NCI-H1092 treated with DMSO at 0.1 percent for 48 hours (cell line): ENCODE measurements at regions not wholly inside any gene's neighbourhood (a gene's known extent, or its start where the extent isn't known, plus 50 kb on each side); places are given as distances from the start of the nearest gene placed in this dataset.
"Not testable (repeated sequence)": the region's sequence is repeated elsewhere in the genome, so short reads cannot be mapped to it uniquely, and the experiment has no call there.

ENCODE experiments used
- DNase-seq: peaks from one replicate; lab custom pipeline; 2025; lab: John Stamatoyannopoulos, UW

DNA sequence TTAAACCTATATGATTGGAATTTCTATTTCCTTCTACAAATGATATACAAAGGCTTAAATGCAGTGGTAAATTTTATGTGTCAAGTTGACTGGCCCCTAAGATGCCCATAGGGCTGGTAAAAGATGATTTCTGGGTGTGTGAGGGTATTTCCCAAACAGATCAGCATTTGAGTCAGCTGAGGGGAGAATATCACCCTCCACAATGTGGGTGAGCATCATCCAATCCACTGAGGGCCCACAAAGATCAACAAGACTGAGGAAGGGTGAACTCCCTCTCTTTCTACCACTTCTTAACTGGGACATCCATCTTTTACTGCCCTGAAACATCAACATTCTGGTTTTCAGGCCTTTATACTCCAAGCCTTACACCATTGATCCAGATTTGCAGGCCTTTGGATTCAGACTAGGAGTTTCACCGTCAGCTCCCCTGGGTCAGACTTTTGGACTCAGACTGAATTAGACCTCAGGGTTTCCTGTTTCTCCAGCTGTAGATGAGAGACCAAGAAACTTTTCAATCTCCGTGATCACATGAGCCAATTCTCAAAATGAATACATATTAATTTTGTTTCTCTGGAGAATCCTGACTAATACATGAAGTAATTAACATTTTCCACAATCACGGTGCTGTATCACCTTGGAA lies 1020.7 kb upstream of the SLIT2 start:
- no peak for DNase-seq

DNA sequence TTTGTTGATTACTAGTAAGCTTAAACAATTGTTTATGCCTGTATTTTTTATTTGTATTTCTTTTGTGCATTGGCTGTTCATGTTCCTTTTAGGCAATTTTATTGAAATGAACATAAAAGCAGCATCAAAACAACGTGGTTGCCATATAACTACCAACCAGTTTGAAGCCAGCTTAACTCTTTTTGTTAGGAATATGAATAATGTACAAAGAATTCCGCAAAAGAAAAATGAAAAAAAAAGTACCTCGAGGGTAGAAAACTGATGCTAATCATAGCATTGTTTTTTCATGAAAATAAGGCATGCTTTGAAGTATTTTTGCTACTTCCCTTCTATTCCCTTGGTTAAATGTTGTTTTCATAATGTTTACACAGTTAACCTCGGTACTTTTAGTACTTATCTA lies 1024.0 kb upstream of the SLIT2 start:
- no peak for DNase-seq

DNA sequence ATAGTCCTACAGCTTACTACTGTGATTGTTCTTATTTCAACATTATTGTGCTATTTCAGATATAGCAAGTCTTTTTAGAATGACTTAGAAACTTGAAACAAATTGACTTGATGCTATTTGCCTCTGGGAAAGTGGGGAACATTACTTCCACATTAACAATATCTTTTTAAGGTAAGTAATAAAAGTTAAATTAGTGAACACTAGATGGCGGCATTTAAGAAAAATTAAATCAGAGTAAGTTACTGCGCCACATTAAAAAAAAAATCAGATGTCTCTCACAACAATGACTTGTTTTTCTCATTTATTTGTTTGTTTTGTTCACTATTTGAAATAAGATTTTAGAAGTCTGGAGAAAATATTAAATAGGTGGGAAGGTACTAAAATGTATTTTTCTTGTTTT lies 1026.9 kb upstream of the SLIT2 start:
- DNase-seq, result peak; percentile 74

DNA sequence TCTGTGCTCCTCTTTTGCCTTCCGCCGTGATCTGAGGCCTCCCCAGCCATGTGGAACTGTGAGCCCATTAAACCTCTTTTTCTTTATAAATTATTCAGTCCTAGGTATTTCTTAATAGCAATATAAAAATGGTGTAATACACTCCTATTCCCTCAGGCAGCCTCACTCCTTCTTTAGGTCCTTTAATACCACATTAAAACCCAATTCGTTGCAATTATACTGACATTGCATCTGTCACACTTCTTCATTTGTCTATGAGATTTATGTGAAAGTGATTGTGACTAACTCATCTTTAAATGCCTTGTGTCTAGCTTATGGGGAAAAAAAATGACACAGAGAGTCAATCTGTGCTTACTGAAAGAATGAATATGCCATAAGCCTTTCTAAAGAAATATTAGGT lies 1035.2 kb upstream of the SLIT2 start:
- no peak for DNase-seq

DNA sequence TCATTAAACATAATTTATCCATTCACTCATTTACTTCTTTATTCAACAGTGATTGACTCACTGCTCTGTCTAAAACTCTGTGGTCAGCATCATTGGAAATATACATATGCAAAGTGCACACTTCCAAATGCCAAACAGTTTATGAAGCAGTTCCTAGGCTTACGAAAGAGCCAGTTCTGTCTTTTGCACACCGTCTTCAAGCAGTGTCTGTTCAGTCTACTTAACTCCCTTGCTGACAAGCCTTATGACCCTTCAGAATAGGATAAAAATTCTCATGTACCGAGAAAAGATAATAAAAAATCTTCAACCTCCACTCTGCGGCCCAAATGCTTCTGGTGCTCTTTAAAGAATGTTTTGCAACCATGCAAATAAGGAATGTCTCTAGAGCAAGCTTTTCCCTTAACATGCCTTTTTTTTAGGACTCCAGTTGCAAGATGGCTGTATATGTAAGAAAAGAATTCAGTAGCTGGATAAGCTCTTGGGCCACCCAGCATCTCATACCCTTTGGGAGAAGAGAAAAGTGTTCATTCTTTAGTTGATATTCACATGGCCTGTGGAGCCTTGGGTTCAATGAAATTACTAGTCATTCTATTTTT lies 1037.0 kb upstream of the SLIT2 start:
- DNase-seq, result no peak

DNA sequence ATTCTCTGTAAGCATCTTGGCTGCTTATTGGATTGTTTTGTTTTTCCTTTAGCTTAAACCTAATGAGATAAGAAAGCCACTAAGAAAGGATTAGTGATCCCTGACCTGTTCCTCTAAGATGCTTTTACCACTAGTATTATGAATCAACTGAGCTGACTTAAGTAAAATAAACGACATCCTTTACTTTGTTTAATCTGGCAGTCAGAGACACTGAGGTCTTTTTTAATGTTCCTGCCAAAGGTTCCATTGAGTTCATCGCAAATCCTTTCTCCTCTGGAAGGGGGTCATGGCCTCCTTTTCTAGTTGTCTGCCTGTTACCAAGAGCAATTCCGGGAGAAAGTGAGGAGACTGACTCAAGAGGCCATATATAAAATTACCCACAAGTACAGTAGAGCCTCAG lies 1038.3 kb upstream of the SLIT2 start:
- DNase-seq, result no peak

DNA sequence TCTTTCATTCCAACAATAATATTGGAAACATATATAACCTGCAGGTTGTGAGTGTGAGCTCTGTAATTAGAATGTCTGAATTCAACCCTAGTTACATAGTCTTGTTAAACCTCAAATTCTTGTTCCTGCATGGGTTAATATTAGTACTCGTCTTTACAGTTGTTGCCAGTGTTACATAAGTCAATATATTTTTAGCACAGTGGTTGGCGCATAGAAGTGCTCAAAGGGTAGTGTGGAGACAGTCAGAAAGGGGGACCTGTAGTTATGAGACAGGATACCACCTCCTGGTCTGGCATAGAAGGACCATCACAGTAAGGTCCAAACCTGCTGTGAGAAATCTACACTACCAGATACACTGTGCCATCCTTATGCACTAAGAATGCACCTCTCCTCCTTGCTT lies 1045.9 kb upstream of the SLIT2 start:
- DNase-seq, result no peak

DNA sequence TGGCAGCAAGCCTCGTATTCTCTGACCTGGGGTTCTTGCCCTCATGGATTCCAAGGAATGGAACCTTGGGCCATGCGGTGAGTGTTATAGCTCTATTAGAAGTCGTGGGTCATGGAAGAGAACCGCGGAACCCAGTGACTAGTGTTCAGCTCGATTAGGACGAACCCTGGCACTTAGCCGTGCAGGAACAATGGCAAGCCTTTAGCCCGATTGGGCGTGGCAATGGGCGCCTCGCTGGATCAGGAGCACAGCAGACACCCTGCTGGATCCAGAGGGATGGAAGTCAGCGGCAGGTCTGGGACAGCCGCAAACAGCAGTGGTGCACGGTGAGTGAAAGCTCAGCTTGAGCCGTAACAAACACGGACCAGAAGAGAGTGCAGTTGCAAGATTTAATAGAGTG lies 1053.9 kb upstream of the SLIT2 start:
- DNase-seq, result not testable (repeated sequence)

DNA sequence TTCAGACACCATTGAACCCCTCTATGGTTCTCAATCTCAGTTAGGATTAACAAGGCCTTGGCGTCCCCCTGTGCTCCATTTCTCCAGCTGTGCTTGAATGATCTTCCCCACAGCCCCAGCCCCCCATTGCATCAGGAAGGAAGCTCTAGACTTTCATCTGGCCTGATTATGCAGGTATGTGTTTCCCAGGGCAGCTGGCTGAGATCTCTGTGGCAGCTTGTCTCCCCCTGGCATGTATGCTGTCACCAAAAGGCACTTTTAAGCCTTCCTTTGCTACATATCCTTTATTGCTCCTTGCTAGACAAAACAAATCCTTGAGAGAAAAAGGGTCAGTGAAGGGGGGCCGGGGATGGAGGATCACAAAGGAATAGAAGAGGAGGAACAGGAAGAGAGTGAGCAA lies 1056.0 kb upstream of the SLIT2 start:
- no peak for DNase-seq

DNA sequence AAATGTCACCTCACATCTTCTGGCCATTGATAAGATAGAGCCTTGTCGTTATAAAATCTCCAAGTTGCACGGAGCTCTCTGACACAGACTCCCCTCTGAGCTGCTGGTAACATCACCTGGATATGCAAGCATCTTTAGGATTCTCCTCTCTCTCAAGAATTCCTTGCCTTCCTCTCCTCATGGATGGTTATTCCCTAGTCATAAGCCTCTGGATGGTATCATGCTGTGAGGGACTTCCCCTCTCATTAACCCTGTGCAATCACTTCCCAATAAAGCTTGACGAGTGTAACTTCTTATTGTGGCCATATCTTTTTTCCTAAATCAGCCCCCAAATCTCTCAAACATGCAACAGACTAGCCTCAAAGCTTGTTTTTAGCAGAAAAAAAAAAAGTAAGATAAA lies 1057.0 kb upstream of the SLIT2 start:
- DNase-seq, result no peak

DNA sequence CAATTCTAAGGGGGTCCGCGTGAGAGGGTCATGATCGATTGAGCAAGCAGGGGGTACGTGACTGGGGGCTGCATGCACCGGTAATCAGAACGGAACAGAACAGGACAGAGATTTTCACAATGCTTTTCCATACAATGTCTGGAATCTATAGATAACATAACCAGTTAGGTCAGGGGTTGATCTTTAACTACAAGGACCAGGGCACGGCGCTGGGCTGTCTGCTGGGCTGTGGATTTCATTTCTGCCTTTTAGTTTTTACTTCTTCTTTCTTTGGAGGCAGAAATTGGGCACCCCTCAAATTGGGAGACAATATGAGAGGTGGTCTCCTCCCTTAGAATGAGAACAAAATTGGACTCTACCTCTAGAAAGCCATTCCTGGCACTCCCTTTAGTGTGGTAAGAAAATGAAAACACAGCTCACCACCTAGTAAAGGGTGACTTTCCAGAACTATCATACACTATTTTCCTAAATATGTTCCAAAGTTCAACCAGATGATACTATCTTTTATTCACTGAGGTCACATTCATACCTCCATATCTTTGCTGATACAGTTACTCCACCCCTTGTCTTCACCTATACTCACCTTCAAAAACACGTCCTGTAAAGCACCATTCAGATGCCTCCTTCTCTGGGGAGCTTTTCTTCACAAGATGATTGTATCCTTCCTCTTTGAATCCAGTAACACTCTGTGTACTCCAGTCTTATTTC lies 1058.3 kb upstream of the SLIT2 start:
- DNase-seq, result no peak

DNA sequence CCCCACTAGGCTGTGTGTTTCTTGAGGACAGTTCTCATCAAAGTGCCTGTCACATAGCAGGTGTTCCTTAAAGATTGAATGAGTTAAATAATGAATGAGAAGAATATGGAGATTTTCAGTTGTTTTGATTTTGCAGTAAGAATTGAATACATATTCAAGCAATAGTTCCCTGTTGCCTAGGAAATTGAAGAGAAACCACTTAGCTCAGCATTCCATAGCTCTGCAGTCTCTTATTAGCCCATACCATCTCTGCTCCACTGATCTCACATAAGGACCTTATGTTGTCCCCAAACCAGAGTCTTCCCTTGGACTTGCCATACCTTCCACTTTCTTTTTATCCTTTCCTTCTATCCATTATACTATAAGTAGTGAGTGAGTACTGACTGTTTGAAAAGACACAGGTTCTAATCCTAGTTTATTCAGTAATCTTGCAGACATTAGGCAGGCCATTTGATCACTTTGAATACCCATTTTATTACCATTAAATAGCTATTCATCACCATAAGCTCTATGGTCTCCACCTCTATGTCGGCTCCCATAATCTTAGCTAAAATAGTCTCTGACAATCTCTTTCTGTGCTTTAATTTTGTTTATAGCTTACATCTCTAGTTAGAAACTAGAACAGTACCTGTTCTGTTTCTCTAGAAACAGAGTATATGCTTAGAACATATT lies 1059.6 kb upstream of the SLIT2 start:
- no peak for DNase-seq

DNA sequence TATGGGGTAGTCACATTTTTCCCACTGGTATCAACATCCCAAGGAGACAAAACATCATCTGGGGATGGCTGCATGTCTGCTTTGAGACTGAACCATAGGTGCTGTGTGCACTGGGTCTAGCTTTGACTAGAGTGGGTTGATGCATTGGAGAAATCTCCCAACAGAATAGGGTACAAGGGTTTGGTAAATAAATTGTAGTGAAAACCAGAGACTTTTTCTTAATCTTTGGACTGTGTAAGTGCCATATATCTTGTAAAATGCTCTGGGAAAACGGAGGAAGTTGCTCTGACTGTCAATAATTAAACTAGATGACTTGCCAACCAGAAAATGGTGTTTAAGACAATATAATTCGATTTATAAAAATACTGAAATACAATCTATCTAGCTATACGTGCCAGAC lies 1064.0 kb upstream of the SLIT2 start:
- DNase-seq, result no peak

DNA sequence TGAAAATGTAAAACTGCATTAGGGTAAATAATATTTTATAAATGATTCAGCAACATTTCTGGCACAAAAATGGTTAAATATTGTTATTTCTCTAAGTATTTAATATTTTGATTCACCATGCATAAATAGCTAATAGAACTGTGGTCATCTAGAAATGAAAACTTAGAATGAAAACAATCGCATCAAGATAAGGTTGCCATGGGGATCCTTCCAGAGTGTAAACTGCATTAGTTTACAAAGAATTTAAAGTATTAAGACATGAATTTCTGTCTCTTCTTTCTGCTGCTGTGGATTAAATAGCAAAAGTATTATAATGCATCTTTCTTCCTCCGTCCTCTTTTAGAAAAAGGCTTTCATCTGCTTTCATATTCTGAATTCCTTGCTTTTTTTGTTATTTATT lies 1064.6 kb upstream of the SLIT2 start:
- DNase-seq, result no peak

DNA sequence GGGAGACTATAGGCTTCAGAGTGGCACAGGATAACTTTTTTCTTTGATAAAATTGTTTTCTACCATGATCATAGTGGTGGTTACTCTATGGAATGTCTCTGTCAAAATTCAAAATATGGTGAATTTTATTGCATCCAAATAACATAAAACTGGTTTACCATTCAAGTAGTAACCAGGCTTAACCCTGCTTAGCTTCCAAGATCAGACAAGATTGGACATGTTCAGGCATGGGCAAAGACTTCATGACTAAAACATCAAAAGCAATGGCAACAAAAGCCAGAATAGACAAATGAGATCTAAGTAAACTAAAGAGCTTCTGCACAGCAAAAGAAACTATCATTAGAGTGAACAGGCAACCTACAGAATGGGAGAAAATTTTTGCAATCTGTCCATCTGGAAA lies 1070.1 kb upstream of the SLIT2 start:
- DNase-seq, result not testable (repeated sequence)

DNA sequence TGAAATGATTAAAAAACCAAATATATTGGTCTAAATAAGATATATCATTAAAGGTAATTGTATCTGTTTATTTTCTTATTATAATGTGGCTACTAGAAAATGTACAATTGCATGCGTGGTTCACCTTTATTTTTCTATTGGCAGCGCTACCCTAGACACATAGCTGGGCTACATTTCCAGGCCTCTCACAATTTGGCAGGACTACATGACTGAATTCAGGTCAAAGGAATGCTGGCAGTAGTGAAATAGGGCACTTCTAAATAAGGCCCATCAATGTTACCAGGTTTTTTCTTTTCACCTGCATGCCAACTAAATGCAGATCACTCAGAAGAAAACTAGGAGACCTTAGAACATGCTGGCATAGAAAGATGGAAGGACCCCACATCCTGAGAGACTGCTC lies 1072.9 kb upstream of the SLIT2 start:
- DNase-seq, result no peak

DNA sequence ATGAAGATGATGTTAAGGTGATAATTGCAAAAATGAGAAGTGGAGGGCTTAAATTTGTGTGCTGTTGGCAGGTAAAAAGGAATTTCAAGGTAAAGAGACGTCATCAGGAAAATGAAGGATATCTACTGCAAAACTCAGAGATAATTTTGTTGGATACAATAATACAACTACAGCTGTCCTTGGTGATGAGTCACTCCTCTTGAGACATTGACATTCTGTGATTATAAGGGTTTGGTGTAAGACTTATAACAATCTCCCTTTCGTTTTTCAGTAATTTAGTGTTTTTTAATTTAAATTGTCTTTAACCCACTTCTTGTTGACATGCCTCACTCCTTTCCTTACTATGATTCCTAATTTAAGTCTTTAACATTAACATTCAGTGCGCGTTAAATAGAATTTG lies 1074.1 kb upstream of the SLIT2 start:
- DNase-seq, result no peak

DNA sequence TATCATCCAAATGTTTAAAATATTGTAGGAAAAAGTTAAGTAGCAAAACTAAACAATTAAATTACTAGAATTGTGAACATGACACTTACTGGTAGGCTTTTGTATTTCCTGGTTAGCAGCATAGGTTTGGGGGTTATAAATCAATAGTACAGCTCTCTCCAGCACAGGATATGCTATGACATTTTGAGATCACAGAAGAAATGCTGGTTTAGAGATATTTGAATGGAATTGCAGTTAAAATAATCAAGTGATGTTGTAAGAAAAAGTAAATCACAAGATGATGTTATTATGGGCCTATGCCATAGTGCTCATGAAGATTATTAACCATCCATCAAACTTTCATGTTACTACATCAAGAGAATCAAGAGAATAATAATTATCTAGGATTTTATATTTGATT lies 1079.9 kb upstream of the SLIT2 start:
- no peak for DNase-seq

DNA sequence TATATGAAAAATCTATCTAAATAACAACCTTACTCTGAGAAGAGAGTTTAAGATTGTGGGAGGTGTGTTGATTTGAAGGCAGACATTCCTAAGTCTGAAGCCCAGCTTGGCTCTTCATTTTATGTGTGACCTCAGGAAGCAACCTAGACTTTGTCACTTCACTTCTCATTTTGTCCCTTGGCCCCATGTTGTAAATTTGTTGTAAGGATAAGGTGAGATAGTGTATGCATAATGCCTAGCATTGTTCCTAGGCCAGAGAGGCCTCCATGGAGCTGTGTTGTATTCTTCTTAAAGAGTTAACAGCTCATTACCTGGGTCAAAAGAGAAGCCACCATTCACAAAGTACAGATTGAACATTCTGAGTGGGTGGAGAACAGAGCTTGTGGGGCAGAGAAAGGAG lies 1084.4 kb upstream of the SLIT2 start:
- no peak for DNase-seq

DNA sequence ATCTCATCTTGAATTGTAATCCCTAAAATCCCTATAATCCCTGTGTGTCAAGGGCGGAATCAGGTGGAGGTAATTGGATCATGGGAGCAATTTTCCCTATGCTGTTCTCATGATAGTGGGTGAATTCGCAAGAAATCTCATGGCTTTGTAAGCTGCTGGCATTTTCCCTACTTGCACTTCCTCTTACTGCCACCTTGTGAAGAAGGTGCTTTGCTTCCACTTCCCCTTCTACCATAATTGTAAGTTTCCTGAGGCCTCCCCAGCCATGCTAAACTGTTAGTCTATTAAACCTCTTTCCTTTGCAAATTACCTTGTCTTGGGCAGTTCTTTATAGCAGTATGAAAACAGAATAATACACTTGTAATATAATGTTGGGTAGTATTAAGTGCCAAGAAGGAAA lies 1087.4 kb upstream of the SLIT2 start:
- no peak for DNase-seq

DNA sequence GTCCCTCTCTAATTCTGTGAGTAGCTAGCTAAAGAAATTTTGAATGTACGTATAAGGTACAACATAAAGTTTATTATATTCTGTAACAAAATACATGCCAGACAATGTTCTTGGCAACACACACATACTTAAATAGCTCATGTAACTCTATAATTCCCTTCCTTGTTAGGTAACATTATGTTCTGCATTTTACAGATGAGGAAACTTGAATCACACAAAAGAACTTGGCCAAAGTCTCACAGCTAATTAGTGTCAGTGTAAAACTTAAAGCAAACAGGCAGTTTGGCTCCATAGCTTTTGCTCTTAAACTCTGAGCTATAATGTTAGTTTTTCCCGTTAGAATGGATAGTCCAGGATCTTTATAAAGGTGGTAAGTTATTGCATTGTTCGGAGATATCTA lies 1091.8 kb upstream of the SLIT2 start:
- DNase-seq, result no peak

DNA sequence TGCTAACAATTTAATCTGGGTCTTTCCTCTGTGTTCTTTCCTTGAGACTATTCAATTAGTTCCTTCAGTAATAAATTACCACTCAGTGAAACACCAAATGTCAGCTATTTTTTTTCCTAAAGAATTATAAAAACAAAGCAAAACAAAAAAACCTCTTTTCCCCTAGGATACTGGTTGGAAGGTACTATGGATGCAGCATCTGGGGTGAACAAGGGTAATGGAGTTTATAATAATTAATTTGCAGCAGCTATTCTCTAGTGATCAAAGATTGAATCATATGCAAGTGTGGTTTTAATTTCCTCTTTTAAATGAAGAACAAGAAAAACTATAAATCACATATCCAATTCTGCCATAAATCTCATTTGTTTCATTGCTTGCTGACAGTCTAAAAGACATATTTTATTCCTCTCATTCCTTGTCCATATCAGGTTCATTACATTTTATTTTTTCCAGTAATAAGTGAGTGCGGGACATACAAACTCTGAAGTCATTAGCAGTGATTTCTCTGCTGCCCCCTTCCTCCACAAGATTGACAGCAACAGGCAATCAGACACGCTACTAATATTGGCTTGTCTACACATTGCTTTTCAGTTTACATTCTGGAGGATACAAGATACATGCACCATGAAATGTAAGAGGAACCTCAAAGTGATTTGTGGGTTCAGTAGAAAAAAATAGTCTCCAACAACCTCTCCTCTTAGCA lies 1093.4 kb upstream of the SLIT2 start:
- DNase-seq, result no peak

DNA sequence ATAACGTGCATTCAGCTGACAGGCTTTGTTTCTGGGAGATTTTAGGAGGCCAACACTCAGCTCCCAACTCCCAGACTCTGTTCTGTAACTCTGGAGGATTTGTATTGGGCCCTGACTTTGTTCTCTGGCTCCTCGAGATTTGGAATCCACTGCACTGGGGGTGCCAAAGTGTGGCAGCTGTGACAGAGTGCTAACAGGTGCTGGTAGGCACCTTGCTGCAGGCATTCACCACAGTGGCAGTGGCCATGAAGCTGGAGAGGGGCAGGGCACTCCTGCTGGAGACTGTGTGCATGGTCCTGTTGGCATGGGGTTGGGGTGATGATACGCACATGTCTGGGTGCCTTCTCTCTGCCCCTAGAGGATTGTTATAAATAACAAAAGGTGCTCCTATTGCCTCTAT lies 1094.9 kb upstream of the SLIT2 start:
- no peak for DNase-seq
